ENCODE measurements at regions not wholly inside any gene's neighbourhood (a gene's known extent, or its start where the extent isn't known, plus 50 kb on each side); places are given as distances from the start of the nearest gene placed in this dataset.

DNA sequence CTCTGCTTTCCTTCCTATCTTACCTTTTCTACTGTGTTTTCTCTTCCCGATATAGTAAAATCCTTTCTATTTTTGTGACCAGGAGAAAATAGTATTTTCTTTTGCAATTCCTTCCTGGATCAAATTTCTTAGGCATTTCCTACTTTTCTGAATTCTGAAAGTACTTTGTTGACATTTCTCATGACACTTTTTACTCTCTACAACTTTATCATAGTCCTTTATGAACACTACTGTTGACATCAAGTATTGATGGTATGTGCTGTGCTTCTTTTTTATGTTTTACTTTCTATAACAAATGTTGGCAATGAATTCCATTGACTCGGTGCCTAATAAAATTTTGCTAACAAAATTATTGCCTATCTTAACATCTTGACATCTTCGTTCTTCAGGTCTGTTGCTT is 217.7 kb upstream of the TCF4 start:
- no peak overlapping the region for H3K4me3 ChIP-seq
- DNase-seq (no peak), ATAC-seq (no peak)
- H3K27me3 ChIP-seq (ENCODE audit: insufficient read depth in 3 of 3, low read length in 2 of 3): no peaks in the 10 kb centered on the region
- TF ChIP-seq, protein P1, sequence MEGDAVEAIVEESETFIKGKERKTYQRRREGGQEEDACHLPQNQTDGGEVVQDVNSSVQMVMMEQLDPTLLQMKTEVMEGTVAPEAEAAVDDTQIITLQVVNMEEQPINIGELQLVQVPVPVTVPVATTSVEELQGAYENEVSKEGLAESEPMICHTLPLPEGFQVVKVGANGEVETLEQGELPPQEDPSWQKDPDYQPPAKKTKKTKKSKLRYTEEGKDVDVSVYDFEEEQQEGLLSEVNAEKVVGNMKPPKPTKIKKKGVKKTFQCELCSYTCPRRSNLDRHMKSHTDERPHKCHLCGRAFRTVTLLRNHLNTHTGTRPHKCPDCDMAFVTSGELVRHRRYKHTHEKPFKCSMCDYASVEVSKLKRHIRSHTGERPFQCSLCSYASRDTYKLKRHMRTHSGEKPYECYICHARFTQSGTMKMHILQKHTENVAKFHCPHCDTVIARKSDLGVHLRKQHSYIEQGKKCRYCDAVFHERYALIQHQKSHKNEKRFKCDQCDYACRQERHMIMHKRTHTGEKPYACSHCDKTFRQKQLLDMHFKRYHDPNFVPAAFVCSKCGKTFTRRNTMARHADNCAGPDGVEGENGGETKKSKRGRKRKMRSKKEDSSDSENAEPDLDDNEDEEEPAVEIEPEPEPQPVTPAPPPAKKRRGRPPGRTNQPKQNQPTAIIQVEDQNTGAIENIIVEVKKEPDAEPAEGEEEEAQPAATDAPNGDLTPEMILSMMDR (IDR thresholded peaks at IDR 0.05): no peak
- no peaks in the 10 kb centered on the region for H3K4me1 ChIP-seq
- no peaks in the 10 kb centered on the region for H3K9me3 ChIP-seq
- intact Hi-C loops (cut with DNase I): no loop called here
- H3K36me3 ChIP-seq (ENCODE audit: insufficient read depth in 1 of 2, low read depth in 1 of 2): no peaks in the 10 kb centered on the region
- WGBS, 3 donors: 87 to 91% (median 88%) methylated on average over 3 of the region's 3 CpGs
- no peak overlapping the region for H3K27ac ChIP-seq

GRCh38 chr18:55795101-55795669 is 207.2 kb upstream of the TCF4 start:
- WGBS, 3 donors: 56 to 64% (median 59%) methylated on average over 2 of the region's 2 CpGs
- H3K9me3 ChIP-seq: no peaks in the 10 kb centered on the region
- peak overlapping the region; percentile 60 for H3K27ac ChIP-seq
- peaks cover 3% of the 10 kb centered on the region for H3K4me1 ChIP-seq
- no peak for DNase-seq
- H3K36me3 ChIP-seq (ENCODE audit: insufficient read depth in 1 of 2, low read depth in 1 of 2): no peaks in the 10 kb centered on the region
- TF ChIP-seq, protein P1 (IDR thresholded peaks at IDR 0.05): no peak
- peak overlapping the region; percentile 36 for H3K4me3 ChIP-seq
- ATAC-seq: no peak
- intact Hi-C loops (cut with DNase I): no loop called here
- H3K27me3 ChIP-seq (ENCODE audit: insufficient read depth in 3 of 3, low read length in 2 of 3): no peaks in the 10 kb centered on the region

DNA sequence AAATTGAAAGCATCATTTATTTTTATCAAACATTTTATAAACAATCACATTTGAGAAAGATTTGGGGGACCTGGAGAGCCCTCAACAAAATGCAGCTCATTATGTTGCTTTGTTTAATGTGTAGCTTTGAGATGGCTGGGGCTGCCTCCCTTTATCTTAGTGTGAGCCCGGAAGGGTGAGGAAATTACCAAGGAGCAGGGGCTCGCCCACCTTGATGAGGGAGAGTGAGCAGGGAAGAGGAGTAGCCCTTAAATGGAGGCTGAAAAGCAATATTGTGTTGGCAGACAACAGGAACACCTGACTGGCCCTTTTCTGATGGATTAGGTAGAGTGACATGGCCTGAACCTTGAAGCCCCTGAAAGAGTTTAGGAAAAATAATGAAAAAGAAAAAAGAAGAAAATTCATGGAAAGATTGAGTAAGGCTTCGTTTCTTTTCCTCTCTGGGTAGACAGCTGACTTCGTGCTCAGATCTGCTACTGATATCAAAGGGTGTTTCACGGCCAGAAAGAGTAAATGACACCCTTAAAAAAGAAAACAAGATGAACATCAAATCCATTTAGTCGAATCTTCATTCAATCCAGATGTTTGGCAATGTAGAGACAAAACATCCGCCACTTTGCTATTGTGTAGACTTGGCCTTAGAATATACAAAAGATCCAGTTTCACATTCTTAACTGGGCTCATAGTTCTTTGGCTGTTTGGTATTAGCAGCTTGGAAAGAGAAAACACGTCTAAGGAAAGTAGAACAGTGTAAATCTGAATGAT is 206.5 kb upstream of the TCF4 start:
- DNase-seq: no peak
- H3K4me1 ChIP-seq: peaks cover 3% of the 10 kb centered on the region
- no peaks in the 10 kb centered on the region for H3K27me3 ChIP-seq (ENCODE audit: insufficient read depth in 3 of 3, low read length in 2 of 3)
- 33 to 36% (median 33%) methylated on average over 8 of the region's 8 CpGs for WGBS, 3 donors
- no peaks in the 10 kb centered on the region for H3K36me3 ChIP-seq (ENCODE audit: insufficient read depth in 1 of 2, low read depth in 1 of 2)
- intact Hi-C loops (cut with DNase I): no loop called here
- H3K4me3 ChIP-seq: peak overlapping the region; percentile 36
- peak overlapping the region; percentile 60 for H3K27ac ChIP-seq
- peaks cover 2% of the 10 kb centered on the region for H3K9me3 ChIP-seq
- TF ChIP-seq, protein P1 (IDR thresholded peaks at IDR 0.05): no peak
- no peak for ATAC-seq

- no peak for DNase-seq
- intact Hi-C loops (cut with DNase I): no loop called here
- no peak overlapping the region for H3K27ac ChIP-seq
- ATAC-seq: no peak
- TF ChIP-seq, protein P1 (IDR thresholded peaks at IDR 0.05): no peak
- peaks cover 3% of the 10 kb centered on the region for H3K4me1 ChIP-seq
- peaks cover 6% of the 10 kb centered on the region for H3K9me3 ChIP-seq
- H3K4me3 ChIP-seq: no peak overlapping the region
- no peaks in the 10 kb centered on the region for H3K27me3 ChIP-seq (ENCODE audit: insufficient read depth in 3 of 3, low read length in 2 of 3)
- no peaks in the 10 kb centered on the region for H3K36me3 ChIP-seq (ENCODE audit: insufficient read depth in 1 of 2, low read depth in 1 of 2)
These were observed 202.3 kb upstream of the TCF4 start for GRCh38 chr18:55790296-55790695.

Data from psoas muscle (tissue), 7 donors.